Testis (tissue), 2 donors: ENCODE measurements at regions not wholly inside any gene's neighbourhood (a gene's known extent, or its start where the extent isn't known, plus 50 kb on each side); places are given as distances from the start of the nearest gene placed in this dataset.

Experiments
- POLR2A ChIP-seq: fragments of 450-650 bp; IDR thresholded peaks from one replicate; pipeline ENCODE4 v1.6.1; 2017; ENCODE audit warnings: antibody characterized with exemption, mild to moderate bottlenecking, moderate library complexity
- TF ChIP-seq, protein P1 (sequence below), 3 experiments: fragments of 450-650 bp in 2 of 3; fragments of 200-600 bp in 1 of 3; sonication (generic) in 1 of 3; IDR thresholded peaks; one replicate each; pipeline ENCODE4 v1.5.1; 2016 to 2019; ENCODE audit warnings: antibody characterized with exemption in 3 of 3, mild to moderate bottlenecking in 2 of 3, moderate library complexity in 1 of 3

DNA sequence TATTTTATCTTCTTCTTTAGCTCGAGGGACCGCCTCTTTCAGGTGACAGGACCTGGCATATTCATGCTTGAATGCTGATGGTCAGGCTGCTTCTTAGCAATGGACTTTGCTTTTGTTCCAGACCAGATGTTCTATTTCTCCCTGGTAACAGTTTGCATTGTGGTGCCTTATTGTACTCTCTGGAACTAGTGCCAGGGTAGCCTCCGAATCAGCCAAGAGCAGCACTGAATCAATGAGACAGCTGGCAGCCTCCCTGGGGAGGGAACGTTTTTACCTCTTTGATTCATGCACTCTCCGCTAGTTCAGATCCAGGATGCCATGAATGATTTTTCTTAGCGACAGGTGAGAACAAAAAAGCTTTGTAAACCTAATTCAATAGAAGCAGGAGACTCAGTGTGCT is 54.1 kb upstream of the NXPH1 start:
- TF ChIP-seq, protein P1, sequence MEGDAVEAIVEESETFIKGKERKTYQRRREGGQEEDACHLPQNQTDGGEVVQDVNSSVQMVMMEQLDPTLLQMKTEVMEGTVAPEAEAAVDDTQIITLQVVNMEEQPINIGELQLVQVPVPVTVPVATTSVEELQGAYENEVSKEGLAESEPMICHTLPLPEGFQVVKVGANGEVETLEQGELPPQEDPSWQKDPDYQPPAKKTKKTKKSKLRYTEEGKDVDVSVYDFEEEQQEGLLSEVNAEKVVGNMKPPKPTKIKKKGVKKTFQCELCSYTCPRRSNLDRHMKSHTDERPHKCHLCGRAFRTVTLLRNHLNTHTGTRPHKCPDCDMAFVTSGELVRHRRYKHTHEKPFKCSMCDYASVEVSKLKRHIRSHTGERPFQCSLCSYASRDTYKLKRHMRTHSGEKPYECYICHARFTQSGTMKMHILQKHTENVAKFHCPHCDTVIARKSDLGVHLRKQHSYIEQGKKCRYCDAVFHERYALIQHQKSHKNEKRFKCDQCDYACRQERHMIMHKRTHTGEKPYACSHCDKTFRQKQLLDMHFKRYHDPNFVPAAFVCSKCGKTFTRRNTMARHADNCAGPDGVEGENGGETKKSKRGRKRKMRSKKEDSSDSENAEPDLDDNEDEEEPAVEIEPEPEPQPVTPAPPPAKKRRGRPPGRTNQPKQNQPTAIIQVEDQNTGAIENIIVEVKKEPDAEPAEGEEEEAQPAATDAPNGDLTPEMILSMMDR (IDR thresholded peaks at IDR 0.05): no peak
- TF ChIP-seq POLR2A: no peak
